GM18507 (cell line): ENCODE measurements at regions not wholly inside any gene's neighbourhood (a gene's known extent, or its start where the extent isn't known, plus 50 kb on each side); places are given as distances from the start of the nearest gene placed in this dataset.

Experiments
- DNase-seq: peaks from one replicate; pipeline ENCODE4 v3.0.0; 2011; ENCODE audit warnings: low read depth; ENCODE audit not compliant: insufficient read length; ENCODE audit errors: extremely low spot score
- FAIRE-seq: peaks from 2 replicates; lab custom pipeline; 2011; peaks lifted over from hg19 to GRCh38; lab: Jason Lieb, UNC

GRCh38 chrY:15468091-15468490 is 943.8 kb downstream of the NLGN4Y start:
- FAIRE-seq (no peak), DNase-seq (no peak)

GRCh38 chrY:15471371-15471770 is 947.0 kb downstream of the NLGN4Y start:
- no peak for DNase-seq
- no peak for FAIRE-seq

- DNase-seq (no peak), FAIRE-seq (no peak)
Measured at GRCh38 chrY:15478348-15478963, 954.1 kb downstream of the NLGN4Y start.

GRCh38 chrY:15500536-15500935 is 976.2 kb downstream of the NLGN4Y start:
- DNase-seq (no peak), FAIRE-seq (no peak)

- FAIRE-seq (no peak), DNase-seq (no peak)
Measured at GRCh38 chrY:15501181-15501580, 976.9 kb downstream of the NLGN4Y start.

- DNase-seq (no peak), FAIRE-seq (no peak)
Measured at GRCh38 chrY:15510288-15510687, 986.0 kb downstream of the NLGN4Y start.

GRCh38 chrY:15510984-15511650 is 986.8 kb downstream of the NLGN4Y start:
- FAIRE-seq (no peak), DNase-seq (no peak)

- FAIRE-seq (no peak), DNase-seq (no peak)
Measured at GRCh38 chrY:15535131-15535530, 1010.8 kb downstream of the NLGN4Y start.

- FAIRE-seq, result no peak
Measured at GRCh38 chrY:15535784-15536511, 1011.6 kb downstream of the NLGN4Y start.

GRCh38 chrY:15540516-15540915 is 1016.2 kb downstream of the NLGN4Y start:
- no peak for DNase-seq
- no peak for FAIRE-seq

More at GRCh38 chrY:15535784-15536511, 1011.6 kb downstream of the NLGN4Y start:
- no peak for DNase-seq

- no peak for FAIRE-seq
- DNase-seq, result no peak
Measured at GRCh38 chrY:15546177-15546754, 1021.9 kb downstream of the NLGN4Y start.

- no peak for DNase-seq
- FAIRE-seq, result no peak
Measured at GRCh38 chrY:15552074-15552473, 1027.7 kb downstream of the NLGN4Y start.

GRCh38 chrY:15554991-15555390 is 1030.7 kb downstream of the NLGN4Y start:
- FAIRE-seq (no peak), DNase-seq (no peak)

- FAIRE-seq (no peak), DNase-seq (no peak)
Measured at GRCh38 chrY:15559169-15559568, 1034.8 kb downstream of the NLGN4Y start.

- FAIRE-seq (no peak), DNase-seq (no peak)
Measured at GRCh38 chrY:15560840-15561239, 1036.5 kb downstream of the NLGN4Y start.

- no peak for FAIRE-seq
- DNase-seq, result no peak
Measured at GRCh38 chrY:15561501-15562289, 1037.4 kb downstream of the NLGN4Y start.

- no peak for FAIRE-seq
- no peak for DNase-seq
Measured at GRCh38 chrY:15577886-15578285, 1053.6 kb downstream of the NLGN4Y start.

- DNase-seq, result no peak
- FAIRE-seq, result no peak
Measured at GRCh38 chrY:15578761-15579160, 1054.4 kb downstream of the NLGN4Y start.

GRCh38 chrY:15579245-15579644 is 1054.9 kb downstream of the NLGN4Y start:
- no peak for FAIRE-seq

GRCh38 chrY:15583111-15583510 is 1058.8 kb downstream of the NLGN4Y start:
- FAIRE-seq (no peak), DNase-seq (no peak)

More at GRCh38 chrY:15579245-15579644, 1054.9 kb downstream of the NLGN4Y start:
- no peak for DNase-seq
